ENCODE measurements at regions not wholly inside any gene's neighbourhood (a gene's known extent, or its start where the extent isn't known, plus 50 kb on each side); places are given as distances from the start of the nearest gene placed in this dataset.

DNA sequence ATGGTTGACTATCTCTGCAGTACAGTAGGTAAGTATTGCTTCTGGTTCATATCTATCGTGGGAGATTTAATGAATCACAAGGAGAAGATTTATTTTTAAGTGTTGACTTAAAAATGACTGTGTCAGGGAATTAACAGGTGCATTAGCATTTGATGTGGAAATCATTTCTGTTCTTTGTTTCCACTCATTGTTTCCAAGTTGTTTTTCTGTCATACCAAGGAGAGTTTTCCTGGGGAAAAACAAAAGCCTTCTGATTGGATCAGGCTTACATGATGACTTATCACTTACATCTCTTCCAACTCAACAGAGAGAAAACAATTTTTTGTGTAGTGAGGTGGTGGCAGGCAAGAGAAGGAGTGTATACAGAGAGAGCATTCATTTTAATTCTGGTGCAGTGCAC, 686.4 kb downstream of the HTR1B start:
- TF ChIP-seq, protein P1, sequence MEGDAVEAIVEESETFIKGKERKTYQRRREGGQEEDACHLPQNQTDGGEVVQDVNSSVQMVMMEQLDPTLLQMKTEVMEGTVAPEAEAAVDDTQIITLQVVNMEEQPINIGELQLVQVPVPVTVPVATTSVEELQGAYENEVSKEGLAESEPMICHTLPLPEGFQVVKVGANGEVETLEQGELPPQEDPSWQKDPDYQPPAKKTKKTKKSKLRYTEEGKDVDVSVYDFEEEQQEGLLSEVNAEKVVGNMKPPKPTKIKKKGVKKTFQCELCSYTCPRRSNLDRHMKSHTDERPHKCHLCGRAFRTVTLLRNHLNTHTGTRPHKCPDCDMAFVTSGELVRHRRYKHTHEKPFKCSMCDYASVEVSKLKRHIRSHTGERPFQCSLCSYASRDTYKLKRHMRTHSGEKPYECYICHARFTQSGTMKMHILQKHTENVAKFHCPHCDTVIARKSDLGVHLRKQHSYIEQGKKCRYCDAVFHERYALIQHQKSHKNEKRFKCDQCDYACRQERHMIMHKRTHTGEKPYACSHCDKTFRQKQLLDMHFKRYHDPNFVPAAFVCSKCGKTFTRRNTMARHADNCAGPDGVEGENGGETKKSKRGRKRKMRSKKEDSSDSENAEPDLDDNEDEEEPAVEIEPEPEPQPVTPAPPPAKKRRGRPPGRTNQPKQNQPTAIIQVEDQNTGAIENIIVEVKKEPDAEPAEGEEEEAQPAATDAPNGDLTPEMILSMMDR (IDR thresholded peaks at IDR 0.05) = no peak
- no peak for TF ChIP-seq EP300 (IDR thresholded peaks at IDR 0.05)
- no peak for TF ChIP-seq POLR2A (IDR thresholded peaks at IDR 0.05)
